ENCODE measurements at regions not wholly inside any gene's neighbourhood (a gene's known extent, or its start where the extent isn't known, plus 50 kb on each side); places are given as distances from the start of the nearest gene placed in this dataset.

- H3K4me3 ChIP-seq = peak overlapping the region; percentile 43
- no peaks in the 10 kb centered on the region for H3K9me3 ChIP-seq (ENCODE audit: low read depth)
- peak; percentile 5 for TF ChIP-seq CTCF (IDR thresholded peaks at IDR 0.05; ENCODE audit: low read depth, low read length)
- peak; percentile 48 to 88 for DNase-seq (ENCODE audit: low read depth in 1 of 2, low spot score in 1 of 2)
- no peak overlapping the region for H3K27ac ChIP-seq
- H3K4me1 ChIP-seq (ENCODE audit: low read depth) = peaks cover 17% of the 10 kb centered on the region
- peaks cover 49% of the 10 kb centered on the region for H3K27me3 ChIP-seq
- H3K36me3 ChIP-seq = no peaks in the 10 kb centered on the region
Observed at GRCh38 chr6:166007349-166008263, 160.0 kb downstream of the TBXT start.

- H3K4me3 ChIP-seq = peak overlapping the region; percentile 29
- H3K36me3 ChIP-seq = no peaks in the 10 kb centered on the region
- TF ChIP-seq CTCF (IDR thresholded peaks at IDR 0.05; ENCODE audit: low read depth, low read length) = no peak
- H3K4me1 ChIP-seq (ENCODE audit: low read depth) = peaks cover 17% of the 10 kb centered on the region
- peaks cover 44% of the 10 kb centered on the region for H3K27me3 ChIP-seq
- H3K9me3 ChIP-seq (ENCODE audit: low read depth) = no peaks in the 10 kb centered on the region
- H3K27ac ChIP-seq = no peak overlapping the region
- peak in 1 of 2 donors; percentile 33 for DNase-seq (ENCODE audit: low read depth in 1 of 2, low spot score in 1 of 2)
Observed at GRCh38 chr6:166006900-166007301, 160.8 kb downstream of the TBXT start.

- peaks cover 41% of the 10 kb centered on the region for H3K27me3 ChIP-seq
- no peak for TF ChIP-seq CTCF (IDR thresholded peaks at IDR 0.05; ENCODE audit: low read depth, low read length)
- H3K4me3 ChIP-seq = peak overlapping the region; percentile 29
- H3K36me3 ChIP-seq = no peaks in the 10 kb centered on the region
- no peaks in the 10 kb centered on the region for H3K9me3 ChIP-seq (ENCODE audit: low read depth)
- peak overlapping the region; percentile 8 for H3K27ac ChIP-seq
- H3K4me1 ChIP-seq (ENCODE audit: low read depth) = peaks cover 17% of the 10 kb centered on the region
- DNase-seq (ENCODE audit: low read depth in 1 of 2, low spot score in 1 of 2) = peak; percentile 72 to 91
Observed at GRCh38 chr6:166005944-166006899, 161.4 kb downstream of the TBXT start.

- peaks cover 17% of the 10 kb centered on the region for H3K4me1 ChIP-seq (ENCODE audit: low read depth)
- H3K36me3 ChIP-seq = no peaks in the 10 kb centered on the region
- H3K27ac ChIP-seq = peak overlapping the region; percentile 8
- DNase-seq (ENCODE audit: low read depth in 1 of 2, low spot score in 1 of 2) = peak; percentile 49 to 79
- H3K4me3 ChIP-seq = peak overlapping the region; percentile 29
- H3K27me3 ChIP-seq = peaks cover 41% of the 10 kb centered on the region
- no peaks in the 10 kb centered on the region for H3K9me3 ChIP-seq (ENCODE audit: low read depth)
- no peak for TF ChIP-seq CTCF (IDR thresholded peaks at IDR 0.05; ENCODE audit: low read depth, low read length)
Observed at GRCh38 chr6:166005401-166005943, 162.2 kb downstream of the TBXT start.

GRCh38 chr6:166004876-166005275 is 162.8 kb downstream of the TBXT start:
- H3K27me3 ChIP-seq = peaks cover 41% of the 10 kb centered on the region
- no peak for DNase-seq (ENCODE audit: low read depth in 1 of 2, low spot score in 1 of 2)
- H3K27ac ChIP-seq = no peak overlapping the region
- no peaks in the 10 kb centered on the region for H3K36me3 ChIP-seq
- H3K4me3 ChIP-seq = no peak overlapping the region
- H3K9me3 ChIP-seq (ENCODE audit: low read depth) = no peaks in the 10 kb centered on the region
- TF ChIP-seq CTCF (IDR thresholded peaks at IDR 0.05; ENCODE audit: low read depth, low read length) = no peak
- peaks cover 17% of the 10 kb centered on the region for H3K4me1 ChIP-seq (ENCODE audit: low read depth)
